PC-9 (cell line): ENCODE measurements at regions not wholly inside any gene's neighbourhood (a gene's known extent, or its start where the extent isn't known, plus 50 kb on each side); places are given as distances from the start of the nearest gene placed in this dataset.

Experiments used
- CTCF ChIP-seq: fragments of 200-600 bp; sonication (generic); conservative IDR thresholded peaks from 2 replicates; pipeline ENCODE4 v1.6.1; 2017; ENCODE audit warnings: mixed run types, antibody characterized with exemption, mild to moderate bottlenecking, moderate library complexity
- EZH2 ChIP-seq: fragments of 200-600 bp; sonication (generic); IDR thresholded peaks from 2 replicates; pipeline ENCODE4 v1.8.0; 2017; ENCODE audit warnings: antibody characterized with exemption, low read depth

GRCh38 chr3:65201926-65202325 lies 514.1 kb upstream of the ADAMTS9 start:
- TF ChIP-seq CTCF (no peak), EZH2 (no peak)
